Neural progenitor cell (in vitro differentiated cells): ENCODE measurements at regions not wholly inside any gene's neighbourhood (a gene's known extent, or its start where the extent isn't known, plus 50 kb on each side); places are given as distances from the start of the nearest gene placed in this dataset.

Experiments used
- DNase-seq: peaks from one replicate; pipeline ENCODE4 v3.0.0-alpha.2; 2016; ENCODE audit warnings: low spot score
- H2AFZ ChIP-seq: fragments of 200-600 bp; sonication (generic); replicated peaks from 2 replicates; pipeline ENCODE4 v1.6.1; 2016; ENCODE audit warnings: antibody characterized with exemption
- H3F3A ChIP-seq: fragments of 200-600 bp; sonication (generic); 2 replicates; pipeline ENCODE4 v1.6.1; 2016; ENCODE audit warnings: antibody characterized with exemption, low read depth
- H3K27ac ChIP-seq: fragments of 200-600 bp; sonication (generic); 2 replicates; pipeline ENCODE4 v1.5.1; 2016; ENCODE audit warnings: mild to moderate bottlenecking
- H3K27me3 ChIP-seq: fragments of 200-600 bp; sonication (generic); 2 replicates; pipeline ENCODE4 v1.6.1; 2016; ENCODE audit warnings: mild to moderate bottlenecking, moderate library complexity
- H3K36me3 ChIP-seq: fragments of 200-600 bp; sonication (generic); 2 replicates; pipeline ENCODE4 v1.5.1; 2016
- H3K4me1 ChIP-seq: fragments of 200-600 bp; sonication (generic); 2 replicates; pipeline ENCODE4 v1.6.1; 2016; ENCODE audit warnings: mixed run types
- H3K4me2 ChIP-seq: fragments of 200-600 bp; sonication (generic); 2 replicates; pipeline ENCODE4 v1.6.1; 2016
- H3K4me3 ChIP-seq: fragments of 200-600 bp; sonication (generic); 2 replicates; pipeline ENCODE4 v1.5.1; 2016
- H3K79me2 ChIP-seq: fragments of 200-600 bp; sonication (generic); 2 replicates; pipeline ENCODE4 v1.6.1; 2016; ENCODE audit warnings: low read depth
- H3K9ac ChIP-seq: fragments of 200-600 bp; sonication (generic); 2 replicates; pipeline ENCODE4 v1.6.1; 2016
- H3K9me3 ChIP-seq: fragments of 200-600 bp; sonication (generic); 2 replicates; pipeline ENCODE4 v1.5.1; 2016; ENCODE audit warnings: low read depth
- H4K20me1 ChIP-seq: fragments of 200-600 bp; sonication (generic); 2 replicates; pipeline ENCODE4 v1.6.1; 2016; ENCODE audit warnings: low read depth
- H3K27ac Mint-ChIP-seq: 3 replicates; pipeline ENCODE4 v1.8.0; 2021; ENCODE audit warnings: mixed read lengths
- H3K27me3 Mint-ChIP-seq: 2 replicates; pipeline ENCODE4 v1.8.0; 2022; ENCODE audit warnings: low read depth, mild to moderate bottlenecking, inconsistent platforms, moderate library complexity, mixed read lengths; ENCODE audit not compliant: insufficient read depth
- H3K36me3 Mint-ChIP-seq: 3 replicates; pipeline ENCODE4 v1.8.0; 2021; ENCODE audit warnings: mixed read lengths
- H3K4me1 Mint-ChIP-seq: 3 replicates; pipeline ENCODE4 v1.8.0; 2021; ENCODE audit warnings: mixed read lengths
- H3K4me3 Mint-ChIP-seq: 3 replicates; pipeline ENCODE4 v1.8.0; 2021; ENCODE audit warnings: mild to moderate bottlenecking, moderate library complexity, mixed read lengths
- H3K9me3 Mint-ChIP-seq: 3 replicates; pipeline ENCODE4 v1.8.0; 2020; ENCODE audit warnings: mixed read lengths
- CTCF ChIP-seq: fragments of 200-600 bp; sonication (generic); IDR thresholded peaks from 2 replicates; pipeline ENCODE4 v1.5.1; 2017; ENCODE audit warnings: antibody characterized with exemption, mild to moderate bottlenecking
- EZH2 ChIP-seq: fragments of 200-600 bp; sonication (generic); IDR thresholded peaks from 2 replicates; pipeline ENCODE4 v1.6.1; 2017; ENCODE audit warnings: antibody characterized with exemption, mild to moderate bottlenecking, moderate library complexity
- EZH2phosphoT487 ChIP-seq: fragments of 200-600 bp; sonication (generic); IDR thresholded peaks from 2 replicates; pipeline ENCODE4 v1.6.1; 2017; ENCODE audit warnings: antibody characterized with exemption

- Histone ChIP-seq H3K36me3 (no peaks in the 10 kb centered on the region), H3K79me2 (no peaks in the 10 kb centered on the region), H3K4me1 (peaks cover 21% of the 10 kb centered on the region), H3K9ac (no peak overlapping the region), H3K9me3 (no peaks in the 10 kb centered on the region), H3K4me3 (no peak overlapping the region), H3K27me3 (no peaks in the 10 kb centered on the region), H4K20me1 (no peaks in the 10 kb centered on the region), H2AFZ (no peak overlapping the region), H3F3A (peaks cover 2% of the 10 kb centered on the region), H3K27ac (no peak overlapping the region), H3K4me2 (no peak overlapping the region)
- TF ChIP-seq EZH2phosphoT487 (no peak), EZH2 (no peak), CTCF (no peak)
- Mint-ChIP-seq H3K9me3 (no peaks in the 10 kb centered on the region), H3K36me3 (peaks cover 4% of the 10 kb centered on the region), H3K4me3 (no peak overlapping the region), H3K4me1 (peaks cover 32% of the 10 kb centered on the region), H3K27ac (peak overlapping the region; percentile 73), H3K27me3 (peaks cover 6% of the 10 kb centered on the region)
- DNase-seq: peak; percentile 11
These were observed 138.1 kb upstream of the WWC1 start for GRCh38 chr5:168153263-168153875.

- no peak overlapping the region for H3K4me3 ChIP-seq
- no peak overlapping the region for H3K4me2 ChIP-seq
- H3K27ac Mint-ChIP-seq: no peak overlapping the region
- H3F3A ChIP-seq: no peaks in the 10 kb centered on the region
- DNase-seq: no peak
- H3K9me3 ChIP-seq: no peaks in the 10 kb centered on the region
- peaks cover 30% of the 10 kb centered on the region for H3K4me1 Mint-ChIP-seq
- no peak overlapping the region for H3K9ac ChIP-seq
- H3K4me1 ChIP-seq: peaks cover 16% of the 10 kb centered on the region
- no peaks in the 10 kb centered on the region for H3K27me3 ChIP-seq
- TF ChIP-seq EZH2: no peak
- no peak for TF ChIP-seq EZH2phosphoT487
- no peak for TF ChIP-seq CTCF
- no peaks in the 10 kb centered on the region for H3K9me3 Mint-ChIP-seq
- no peaks in the 10 kb centered on the region for H3K79me2 ChIP-seq
- no peaks in the 10 kb centered on the region for H4K20me1 ChIP-seq
- H3K4me3 Mint-ChIP-seq: no peak overlapping the region
- H3K27me3 Mint-ChIP-seq: peaks cover 6% of the 10 kb centered on the region
- H3K27ac ChIP-seq: no peak overlapping the region
- H3K36me3 Mint-ChIP-seq: peaks cover 4% of the 10 kb centered on the region
- H2AFZ ChIP-seq: no peak overlapping the region
- no peaks in the 10 kb centered on the region for H3K36me3 ChIP-seq
These were observed 137.6 kb upstream of the WWC1 start for GRCh38 chr5:168153876-168154270.

GRCh38 chr5:168155585-168155984 lies 135.9 kb upstream of the WWC1 start:
- H3F3A ChIP-seq: no peaks in the 10 kb centered on the region
- peaks cover 6% of the 10 kb centered on the region for H3K27me3 Mint-ChIP-seq
- no peak overlapping the region for H3K27ac Mint-ChIP-seq
- no peak overlapping the region for H3K4me3 ChIP-seq
- no peaks in the 10 kb centered on the region for H3K9me3 ChIP-seq
- H3K4me2 ChIP-seq: no peak overlapping the region
- H3K4me3 Mint-ChIP-seq: no peak overlapping the region
- peaks cover 39% of the 10 kb centered on the region for H3K4me1 Mint-ChIP-seq
- no peaks in the 10 kb centered on the region for H4K20me1 ChIP-seq
- no peaks in the 10 kb centered on the region for H3K9me3 Mint-ChIP-seq
- no peak for TF ChIP-seq EZH2phosphoT487
- no peak for TF ChIP-seq CTCF
- TF ChIP-seq EZH2: no peak
- no peak for DNase-seq
- H3K9ac ChIP-seq: no peak overlapping the region
- no peaks in the 10 kb centered on the region for H3K36me3 ChIP-seq
- peaks cover 4% of the 10 kb centered on the region for H3K36me3 Mint-ChIP-seq
- peaks cover 19% of the 10 kb centered on the region for H3K4me1 ChIP-seq
- no peak overlapping the region for H3K27ac ChIP-seq
- H2AFZ ChIP-seq: no peak overlapping the region
- H3K27me3 ChIP-seq: no peaks in the 10 kb centered on the region
- no peaks in the 10 kb centered on the region for H3K79me2 ChIP-seq
